ENCODE measurements at regions not wholly inside any gene's neighbourhood (a gene's known extent, or its start where the extent isn't known, plus 50 kb on each side); places are given as distances from the start of the nearest gene placed in this dataset.

- H3K4me3 ChIP-seq (replicated peaks; ENCODE audit: low read depth, low read length), result no peak overlapping the region
- TF ChIP-seq CTCF (IDR thresholded peaks at IDR 0.05; ENCODE audit: low read depth, low read length, missing control alignments), result no peak
- no peak for DNase-seq (ENCODE audit: extremely low read depth, low read depth)
Measured at GRCh38 chr2:118565301-118565700, 282.1 kb downstream of the EN1 start.

GRCh38 chr2:118562144-118562543 lies 285.3 kb downstream of the EN1 start:
- H3K4me3 ChIP-seq (replicated peaks; ENCODE audit: low read depth, low read length), result no peak overlapping the region
- no peak for TF ChIP-seq CTCF (IDR thresholded peaks at IDR 0.05; ENCODE audit: low read depth, low read length, missing control alignments)
- DNase-seq (ENCODE audit: extremely low read depth, low read depth), result no peak

- no peak for TF ChIP-seq CTCF (IDR thresholded peaks at IDR 0.05; ENCODE audit: low read depth, low read length, missing control alignments)
- DNase-seq (ENCODE audit: extremely low read depth, low read depth), result no peak
- no peak overlapping the region for H3K4me3 ChIP-seq (replicated peaks; ENCODE audit: low read depth, low read length)
Measured at GRCh38 chr2:118558846-118559245, 288.6 kb downstream of the EN1 start.

GRCh38 chr2:118557791-118558190 lies 289.7 kb downstream of the EN1 start:
- no peak for TF ChIP-seq CTCF (IDR thresholded peaks at IDR 0.05; ENCODE audit: low read depth, low read length, missing control alignments)
- no peak overlapping the region for H3K4me3 ChIP-seq (replicated peaks; ENCODE audit: low read depth, low read length)
- no peak for DNase-seq (ENCODE audit: extremely low read depth, low read depth)

- no peak overlapping the region for H3K4me3 ChIP-seq (replicated peaks; ENCODE audit: low read depth, low read length)
- TF ChIP-seq CTCF (IDR thresholded peaks at IDR 0.05; ENCODE audit: low read depth, low read length, missing control alignments), result no peak
- no peak for DNase-seq (ENCODE audit: extremely low read depth, low read depth)
Measured at GRCh38 chr2:118557016-118557415, 290.4 kb downstream of the EN1 start.

GRCh38 chr2:118554616-118555015 lies 292.8 kb downstream of the EN1 start:
- TF ChIP-seq CTCF (IDR thresholded peaks at IDR 0.05; ENCODE audit: low read depth, low read length, missing control alignments), result no peak
- H3K4me3 ChIP-seq (replicated peaks; ENCODE audit: low read depth, low read length), result no peak overlapping the region
- DNase-seq (ENCODE audit: extremely low read depth, low read depth), result no peak

- DNase-seq (ENCODE audit: extremely low read depth, low read depth), result no peak
- no peak overlapping the region for H3K4me3 ChIP-seq (replicated peaks; ENCODE audit: low read depth, low read length)
- no peak for TF ChIP-seq CTCF (IDR thresholded peaks at IDR 0.05; ENCODE audit: low read depth, low read length, missing control alignments)
Measured at GRCh38 chr2:118549503-118549902, 297.9 kb downstream of the EN1 start.
